OCI-LY1 (cell line): ENCODE measurements at regions not wholly inside any gene's neighbourhood (a gene's known extent, or its start where the extent isn't known, plus 50 kb on each side); places are given as distances from the start of the nearest gene placed in this dataset.

Experiments used
- CTCF ChIP-seq: fragments of 200-600 bp; sonication (generic), shearing (Covaris generic); IDR thresholded peaks from 2 replicates; pipeline ENCODE4 v1.5.1; 2017; ENCODE audit warnings: mild to moderate bottlenecking, antibody characterized with exemption, low read length, moderate library complexity, mixed read lengths
- EZH2 ChIP-seq: fragments of 200-600 bp; sonication (generic), shearing (Covaris generic); IDR thresholded peaks from 2 replicates; pipeline ENCODE4 v1.8.0; 2017; ENCODE audit warnings: borderline replicate concordance, mixed run types, mild to moderate bottlenecking, antibody characterized with exemption, low read length, moderate library complexity, mixed read lengths

GRCh38 chr10:105885495-105885894 lies 1244.4 kb downstream of the SORCS3 start:
- TF ChIP-seq CTCF (no peak), EZH2 (no peak)
